Activated CD8-positive, alpha-beta memory T cell treated with anti-CD3 and anti-CD28 coated beads, Interleukin-2, amount 50 U/mL, for 1 hour (primary cell): ENCODE measurements at regions not wholly inside any gene's neighbourhood (a gene's known extent, or its start where the extent isn't known, plus 50 kb on each side); places are given as distances from the start of the nearest gene placed in this dataset.

Source experiments
- DNase-seq: peaks from one replicate; pipeline ENCODE4 v3.0.0-alpha.2; 2020; ENCODE audit errors: extremely low read depth

GRCh38 chr4:11774346-11774745 lies 345.7 kb upstream of the HS3ST1 start:
- DNase-seq: no peak

DNA sequence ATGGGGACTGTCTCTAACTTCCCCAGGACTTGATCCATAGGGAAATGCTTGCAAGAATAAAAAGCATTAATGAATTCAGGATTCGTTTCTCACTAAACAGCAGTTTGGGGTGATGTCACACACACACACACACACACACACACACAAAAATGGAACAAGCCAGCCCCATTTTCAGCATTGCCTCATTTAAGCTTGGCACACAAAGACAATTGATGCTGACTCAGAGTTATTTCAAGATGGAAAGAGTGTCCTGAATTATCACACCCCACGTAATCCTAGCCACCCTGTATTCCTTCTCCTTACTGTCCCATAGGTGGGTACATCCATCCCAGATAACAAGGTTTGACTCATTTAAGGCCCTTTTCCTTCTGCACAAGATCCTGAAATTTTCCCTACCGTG lies 345.1 kb upstream of the HS3ST1 start:
- DNase-seq: no peak

GRCh38 chr4:11769434-11769833 lies 340.7 kb upstream of the HS3ST1 start:
- DNase-seq: no peak

DNA sequence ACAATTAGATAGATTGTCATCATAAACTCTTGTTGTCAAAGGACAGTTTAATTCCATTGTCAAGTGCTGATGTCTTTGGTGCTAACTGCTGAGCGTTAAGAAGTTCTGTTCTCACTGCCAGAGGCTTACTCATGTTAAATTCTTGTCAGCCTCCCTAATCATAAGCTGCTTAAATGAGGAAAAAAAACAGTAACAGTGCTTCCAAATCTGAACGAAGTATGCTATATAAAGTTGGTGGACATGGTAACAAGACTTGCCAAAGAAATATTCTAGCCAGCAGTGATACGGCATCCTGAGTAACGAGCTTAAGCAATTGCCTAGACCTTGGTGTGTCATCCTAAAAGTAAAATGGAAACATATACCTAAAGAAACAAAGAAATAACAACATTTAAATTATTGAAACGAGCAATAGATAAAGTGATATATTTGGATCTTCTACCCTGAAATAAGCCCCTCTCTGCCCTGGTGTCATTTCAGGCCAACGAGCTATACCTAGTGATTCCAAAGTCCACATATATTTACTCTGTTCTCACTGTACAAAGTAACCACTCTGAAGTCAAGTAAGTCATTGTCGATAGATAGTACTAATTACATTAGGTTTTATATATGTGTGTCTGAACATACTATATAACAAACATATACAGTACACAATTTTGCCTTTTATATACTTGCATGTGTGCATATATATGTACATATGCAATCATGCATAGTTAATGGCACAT lies 339.7 kb upstream of the HS3ST1 start:
- DNase-seq: no peak

GRCh38 chr4:11765849-11766453 lies 337.3 kb upstream of the HS3ST1 start:
- no peak for DNase-seq

GRCh38 chr4:11748164-11748872 lies 319.6 kb upstream of the HS3ST1 start:
- no peak for DNase-seq

DNA sequence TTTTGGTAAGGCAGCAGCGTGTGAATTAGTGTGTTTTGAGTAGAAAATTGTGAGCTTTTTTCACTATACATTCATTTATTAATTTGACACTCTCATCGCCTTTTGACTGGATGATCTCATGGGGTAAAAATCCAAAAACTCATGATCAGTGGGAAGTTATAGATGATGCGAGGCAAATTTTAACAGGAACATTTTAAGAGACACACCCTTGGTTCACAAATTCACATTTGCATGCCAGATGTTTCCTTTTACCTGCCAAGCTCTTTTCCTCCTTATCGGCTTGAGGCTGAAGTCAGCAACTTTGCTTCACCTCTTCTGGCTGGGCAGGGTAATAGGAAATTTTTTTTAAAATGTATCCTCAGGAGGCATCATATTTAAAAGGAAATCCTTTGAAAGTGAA lies 318.0 kb upstream of the HS3ST1 start:
- DNase-seq: no peak

DNA sequence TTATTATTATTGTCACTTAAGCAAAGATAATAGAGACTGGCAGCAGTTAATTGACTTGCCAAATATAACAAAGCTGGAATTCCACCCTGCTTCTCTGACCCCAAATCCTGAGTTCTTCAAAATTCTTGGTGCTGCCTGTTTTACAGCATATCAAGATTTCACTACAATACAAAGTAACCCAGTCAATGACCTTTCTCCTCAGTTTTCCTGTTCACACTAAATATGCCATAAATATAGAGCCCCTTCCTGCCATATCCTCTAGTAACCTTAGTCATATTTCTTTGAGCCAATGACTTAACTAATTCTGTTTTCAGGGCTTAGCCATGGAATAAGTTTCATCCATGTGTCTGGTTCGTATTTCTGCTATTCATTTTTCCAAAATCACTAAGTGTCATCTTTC lies 315.3 kb upstream of the HS3ST1 start:
- no peak for DNase-seq

GRCh38 chr4:11743236-11743635 lies 314.5 kb upstream of the HS3ST1 start:
- no peak for DNase-seq

DNA sequence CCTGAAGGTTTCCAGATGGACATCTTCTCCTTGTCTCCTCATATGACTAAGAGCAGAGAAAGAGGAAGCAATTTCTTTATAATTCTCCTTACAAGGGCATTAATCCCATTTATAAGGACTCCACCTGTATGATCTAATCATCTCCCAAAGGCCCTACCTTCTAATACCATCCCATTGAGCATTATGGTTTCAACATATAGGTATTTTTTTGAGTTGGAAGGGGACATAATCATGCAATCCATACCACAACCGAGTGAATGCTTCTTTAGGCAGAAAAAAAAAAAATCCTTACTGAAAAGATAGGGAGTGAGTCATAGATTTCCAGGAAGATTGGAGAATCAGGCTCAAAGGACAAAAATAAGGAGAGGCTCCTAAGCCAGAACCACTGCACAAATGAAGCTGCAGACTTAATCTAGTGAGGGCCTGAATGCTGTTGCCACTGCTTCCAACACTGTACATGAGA lies 312.5 kb upstream of the HS3ST1 start:
- DNase-seq: no peak

DNA sequence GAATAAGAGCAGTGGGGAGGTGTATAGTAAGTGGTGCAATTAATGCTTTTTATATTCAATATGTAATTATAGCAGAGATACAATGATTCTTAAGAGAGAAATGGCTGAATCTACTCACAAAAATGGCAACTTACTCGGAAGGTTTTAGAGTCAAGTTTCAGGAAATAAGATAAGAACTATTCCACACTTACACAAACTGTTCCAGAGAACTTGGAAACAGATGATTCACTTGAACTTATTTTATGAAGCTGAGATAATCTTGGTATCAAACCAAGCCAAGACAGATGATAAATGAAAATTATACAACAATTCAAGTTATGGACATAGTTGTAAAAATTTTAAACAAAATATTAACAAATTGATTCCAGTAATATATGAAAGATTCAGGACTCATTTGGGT lies 311.3 kb upstream of the HS3ST1 start:
- no peak for DNase-seq

DNA sequence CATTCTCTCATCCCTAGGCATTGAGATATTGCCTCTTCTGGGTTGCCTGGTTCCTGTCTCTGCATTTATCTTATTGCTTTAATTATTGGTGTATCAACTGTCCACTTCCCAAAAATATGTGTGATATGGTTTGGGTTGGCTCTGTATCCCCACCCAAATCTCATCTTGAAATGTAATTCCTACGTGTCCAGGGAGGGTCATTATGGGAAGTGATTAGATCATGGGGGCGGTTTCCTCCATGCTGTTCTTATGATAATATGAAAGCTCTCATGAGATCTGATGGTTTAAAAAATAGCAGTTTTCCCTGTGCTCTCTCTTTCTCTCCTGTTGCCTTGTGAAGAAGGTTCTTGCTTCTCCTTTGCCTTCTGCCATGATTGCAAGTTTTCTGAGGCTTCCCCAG lies 308.3 kb upstream of the HS3ST1 start:
- no peak for DNase-seq

DNA sequence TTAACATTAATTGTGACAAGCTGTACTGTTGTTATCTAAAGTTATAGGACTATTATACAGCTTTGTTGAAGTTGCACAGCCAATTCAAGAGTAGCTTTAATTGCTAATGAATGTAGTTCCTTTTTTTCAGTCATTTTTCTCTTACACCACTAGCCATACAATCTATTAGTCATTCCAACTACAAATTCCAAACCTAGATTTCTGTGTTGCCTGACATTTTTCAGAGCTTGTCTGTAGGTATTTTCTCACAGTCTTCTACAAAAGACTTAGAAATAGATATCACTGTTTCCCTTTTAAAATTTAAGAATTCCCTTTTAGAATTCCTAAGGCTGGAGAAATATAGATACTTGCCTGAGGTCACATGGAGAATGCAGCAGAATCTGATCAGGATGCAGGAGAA lies 307.0 kb upstream of the HS3ST1 start:
- no peak for DNase-seq

DNA sequence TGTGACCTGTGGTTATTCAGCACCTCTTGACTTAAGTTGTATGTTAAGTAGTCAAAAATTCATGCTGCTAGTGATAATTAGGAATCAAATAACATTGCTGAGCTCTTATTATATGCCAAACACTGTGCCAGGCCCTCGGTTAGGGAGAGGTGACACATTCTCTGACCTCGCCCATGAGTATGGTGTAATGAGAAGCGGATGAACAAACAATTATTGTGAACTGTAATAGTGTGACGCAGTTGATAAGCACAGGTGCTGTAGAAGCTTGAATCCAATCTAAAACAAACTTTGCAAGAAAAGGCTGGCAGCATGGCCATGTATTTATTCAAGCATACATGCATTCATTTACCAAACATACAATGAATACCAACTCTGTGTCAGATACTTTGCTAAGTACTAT lies 303.5 kb upstream of the HS3ST1 start:
- DNase-seq: no peak

DNA sequence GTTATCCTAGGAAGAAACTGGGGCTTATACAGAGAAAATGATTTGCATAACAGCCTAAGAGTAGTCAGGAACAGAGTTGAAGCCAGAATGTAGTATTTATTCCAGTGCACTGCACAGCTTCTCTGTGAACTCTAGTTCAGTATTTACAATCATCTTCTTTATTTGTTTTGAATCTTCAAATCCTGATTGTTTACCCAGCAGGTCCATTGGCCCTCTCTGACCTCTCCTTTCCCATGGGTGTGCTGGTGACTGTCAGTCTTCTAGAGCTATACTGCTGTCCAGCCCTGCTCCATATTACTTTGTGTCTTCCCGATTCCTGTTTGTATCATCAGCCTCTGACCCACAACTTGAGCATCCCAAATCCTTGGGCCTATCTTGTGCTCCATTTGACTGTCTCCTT lies 301.9 kb upstream of the HS3ST1 start:
- no peak for DNase-seq

- no peak for DNase-seq
These were observed 300.9 kb upstream of the HS3ST1 start for GRCh38 chr4:11729548-11729947.

DNA sequence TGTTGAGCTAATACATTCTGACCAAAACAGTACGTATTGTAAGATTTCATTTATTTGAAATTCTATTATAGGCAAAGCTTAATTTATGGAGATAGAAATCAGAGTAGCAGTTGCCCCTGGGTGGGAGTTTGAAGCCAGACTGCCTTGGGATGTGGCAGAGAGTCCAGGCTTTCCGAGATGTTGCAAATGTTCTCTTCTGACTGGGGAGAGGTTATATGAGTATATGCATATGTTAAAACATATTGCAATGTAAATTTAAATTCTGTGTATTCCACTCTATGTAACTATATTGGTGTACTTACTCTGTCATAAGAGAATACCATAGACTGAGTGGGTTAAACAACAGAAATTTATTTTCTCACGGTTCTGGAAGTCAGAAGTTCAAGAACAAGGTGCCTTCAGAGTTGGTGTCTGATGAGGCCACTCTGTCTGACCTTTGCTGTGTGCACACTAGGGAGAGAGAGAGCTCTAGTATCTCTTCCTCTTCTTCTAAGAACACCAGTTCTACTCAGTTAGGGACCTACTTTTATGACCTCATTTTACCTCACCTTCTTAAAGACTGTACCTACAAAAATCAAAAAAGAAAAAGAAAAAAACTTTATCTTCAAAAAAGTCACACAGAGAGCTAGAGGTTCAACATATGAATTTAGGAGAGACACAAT lies 299.3 kb upstream of the HS3ST1 start:
- DNase-seq: no peak

DNA sequence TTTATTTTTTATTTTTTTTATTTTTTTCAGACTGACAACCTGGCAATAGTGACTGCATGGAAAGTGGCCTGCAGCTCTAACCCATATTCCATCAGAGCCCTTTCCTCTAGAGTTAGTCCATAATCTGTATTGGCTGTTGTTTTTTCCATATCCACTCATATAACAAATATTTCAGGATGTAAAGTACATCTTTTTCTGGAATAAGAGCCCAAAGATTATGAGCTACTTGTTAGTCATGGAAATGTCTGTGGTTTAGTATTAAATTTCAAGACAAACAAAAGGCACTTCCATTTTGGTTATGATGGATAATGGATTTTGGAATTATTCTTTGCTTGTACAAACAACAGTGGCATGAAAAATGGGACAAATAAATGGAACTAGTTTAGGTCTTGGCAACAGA lies 296.0 kb upstream of the HS3ST1 start:
- no peak for DNase-seq

- DNase-seq: no peak
These were observed 293.5 kb upstream of the HS3ST1 start for GRCh38 chr4:11722223-11722622.

DNA sequence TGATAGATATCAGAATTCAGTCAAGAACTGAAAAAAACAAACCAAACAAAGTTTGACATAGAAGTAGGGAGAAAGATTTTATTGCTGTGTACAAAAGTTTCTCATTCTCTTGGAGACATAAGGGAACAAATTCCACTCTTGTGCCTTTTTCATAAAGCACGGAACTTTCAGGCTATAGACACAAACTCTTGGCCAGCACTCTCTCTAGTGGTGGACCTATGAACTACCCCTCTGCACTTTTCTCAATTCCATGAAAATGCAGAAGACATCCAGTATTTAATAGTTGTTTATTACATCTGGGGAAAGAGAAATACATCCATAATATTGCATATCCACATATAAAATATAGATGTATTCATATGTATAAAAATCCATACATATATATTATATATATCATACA lies 291.6 kb upstream of the HS3ST1 start:
- DNase-seq: no peak

- no peak for DNase-seq
These were observed 291.2 kb upstream of the HS3ST1 start for GRCh38 chr4:11719879-11720278.

GRCh38 chr4:11715753-11716521 lies 287.2 kb upstream of the HS3ST1 start:
- no peak for DNase-seq
